Neural progenitor cell (in vitro differentiated cells): ENCODE measurements at regions not wholly inside any gene's neighbourhood (a gene's known extent, or its start where the extent isn't known, plus 50 kb on each side); places are given as distances from the start of the nearest gene placed in this dataset.

Experiments
- CTCF ChIP-seq: fragments of 200-600 bp; sonication (generic); IDR thresholded peaks from 2 replicates; pipeline ENCODE4 v1.5.1; 2017; ENCODE audit warnings: antibody characterized with exemption, mild to moderate bottlenecking
- EZH2 ChIP-seq: fragments of 200-600 bp; sonication (generic); IDR thresholded peaks from 2 replicates; pipeline ENCODE4 v1.6.1; 2017; ENCODE audit warnings: antibody characterized with exemption, mild to moderate bottlenecking, moderate library complexity

GRCh38 chr1:72997624-72998023 lies 715.3 kb upstream of the NEGR1 start:
- TF ChIP-seq EZH2 (no peak), CTCF (no peak)
